Suprapubic skin (tissue), 3 donors: ENCODE measurements at regions not wholly inside any gene's neighbourhood (a gene's known extent, or its start where the extent isn't known, plus 50 kb on each side); places are given as distances from the start of the nearest gene placed in this dataset.

Experiments used
- CTCF ChIP-seq, 2 donors: fragments of 200-600 bp in 1 of 2; fragments of 450-650 bp in 1 of 2; sonication (generic) in 1 of 2; IDR thresholded peaks; one replicate each; pipeline ENCODE4 v1.5.1; 2016 to 2019; ENCODE audit warnings: antibody characterized with exemption in 2 of 2, mild to moderate bottlenecking in 1 of 2, moderate library complexity in 1 of 2
- EP300 ChIP-seq: sonication (generic); formaldehyde crosslinking; IDR thresholded peaks from one replicate; pipeline ENCODE4 v1.6.1; 2017; ENCODE audit warnings: antibody characterized with exemption
- POLR2A ChIP-seq, 2 donors: fragments of 450-650 bp; IDR thresholded peaks; one replicate each; pipeline ENCODE4 v1.6.1; 2017; ENCODE audit warnings: antibody characterized with exemption in 2 of 2, mild to moderate bottlenecking in 2 of 2, moderate library complexity in 2 of 2

- TF ChIP-seq CTCF (IDR thresholded peaks at IDR 0.05) (no peak), POLR2A (IDR thresholded peaks at IDR 0.05) (no peak), EP300 (no peak)
Observed at GRCh38 chr2:120481446-120482194, 135.7 kb downstream of the INHBB start.
